ENCODE measurements at regions not wholly inside any gene's neighbourhood (a gene's known extent, or its start where the extent isn't known, plus 50 kb on each side); places are given as distances from the start of the nearest gene placed in this dataset.

DNA sequence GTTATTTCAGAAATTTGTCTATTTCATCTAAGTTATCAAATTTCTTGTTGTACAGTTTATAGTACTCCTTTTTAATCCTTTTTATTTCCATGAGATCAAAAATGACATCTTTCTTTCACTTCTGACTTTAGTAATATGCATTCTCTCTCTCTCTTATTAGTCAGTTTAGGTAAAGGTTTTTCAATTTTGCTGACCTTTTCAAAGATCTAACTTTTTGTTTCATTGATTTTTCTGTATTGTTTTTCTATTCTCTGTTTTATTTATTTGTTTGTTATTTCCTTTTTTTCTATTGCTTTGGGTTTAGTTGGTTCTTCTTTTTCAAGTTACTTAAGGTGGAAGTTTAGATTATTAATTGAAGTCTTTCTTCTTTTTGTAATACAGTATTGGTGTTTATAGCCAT, 294.2 kb downstream of the CCDC85A start:
- no peak for DNase-seq (ENCODE audit: low spot score in 2 of 2)
- Histone ChIP-seq H3K9me3 (no peaks in the 10 kb centered on the region), H3K27me3 (no peaks in the 10 kb centered on the region), H3K4me3 (no peak overlapping the region), H3K36me3 (no peaks in the 10 kb centered on the region), H3K4me1 (no peaks in the 10 kb centered on the region), H3K27ac (no peak overlapping the region)
- no peak for TF ChIP-seq EP300 (IDR thresholded peaks at IDR 0.05)
- no peak for TF ChIP-seq CTCF (IDR thresholded peaks at IDR 0.05)
- TF ChIP-seq POLR2A (IDR thresholded peaks at IDR 0.05) = no peak

GRCh38 chr2:56483081-56483480, 299.3 kb downstream of the CCDC85A start:
- Histone ChIP-seq H3K27me3 (no peaks in the 10 kb centered on the region), H3K4me1 (no peaks in the 10 kb centered on the region), H3K27ac (no peak overlapping the region), H3K9me3 (no peaks in the 10 kb centered on the region), H3K4me3 (no peak overlapping the region), H3K36me3 (no peaks in the 10 kb centered on the region)
- DNase-seq (ENCODE audit: low spot score in 2 of 2) = no peak
- 78 to 80% methylated on average over 2 of the region's 2 CpGs for WGBS, 2 donors
- no peak for TF ChIP-seq POLR2A (IDR thresholded peaks at IDR 0.05)

- Histone ChIP-seq H3K4me1 (no peaks in the 10 kb centered on the region), H3K4me3 (no peak overlapping the region), H3K9me3 (no peaks in the 10 kb centered on the region), H3K36me3 (no peaks in the 10 kb centered on the region), H3K27me3 (no peaks in the 10 kb centered on the region), H3K27ac (no peak overlapping the region)
- no peak for DNase-seq (ENCODE audit: low spot score in 2 of 2)
- TF ChIP-seq CTCF (IDR thresholded peaks at IDR 0.05) = no peak
- no peak for TF ChIP-seq EP300 (IDR thresholded peaks at IDR 0.05)
- no peak for TF ChIP-seq POLR2A (IDR thresholded peaks at IDR 0.05)
Observed at GRCh38 chr2:56484906-56485305, 301.1 kb downstream of the CCDC85A start.

GRCh38 chr2:56500317-56500716, 316.5 kb downstream of the CCDC85A start:
- no peaks in the 10 kb centered on the region for H3K4me1 ChIP-seq
- TF ChIP-seq CTCF (IDR thresholded peaks at IDR 0.05) = no peak
- no peak for TF ChIP-seq EP300 (IDR thresholded peaks at IDR 0.05)
- TF ChIP-seq POLR2A (IDR thresholded peaks at IDR 0.05) = no peak
- H3K36me3 ChIP-seq = no peaks in the 10 kb centered on the region
- no peak overlapping the region for H3K4me3 ChIP-seq
- H3K27ac ChIP-seq = no peak overlapping the region
- H3K27me3 ChIP-seq = no peaks in the 10 kb centered on the region
- 92 to 100% methylated on average over 1 of the region's 1 CpG for WGBS, 2 donors
- no peak for DNase-seq (ENCODE audit: low spot score in 2 of 2)
- no peaks in the 10 kb centered on the region for H3K9me3 ChIP-seq

DNA sequence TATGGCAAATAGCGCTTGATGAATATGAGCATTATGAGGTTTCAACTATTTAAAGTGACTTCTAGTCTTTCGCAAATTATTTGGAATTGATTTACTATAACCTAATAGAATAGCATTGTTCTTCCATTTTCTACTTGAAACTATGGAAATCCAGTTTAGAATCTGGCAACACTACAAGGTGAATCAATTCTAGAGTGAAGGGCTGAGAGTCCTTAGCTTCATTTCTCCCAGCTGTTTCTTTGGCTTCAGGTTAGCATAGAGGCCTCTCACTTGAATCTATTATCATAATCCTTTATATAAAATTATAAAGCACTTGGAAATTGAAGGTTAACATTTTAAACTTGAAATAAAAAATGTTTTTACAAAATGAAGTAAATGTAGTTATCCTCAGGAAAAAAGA, 318.8 kb downstream of the CCDC85A start:
- no peaks in the 10 kb centered on the region for H3K4me1 ChIP-seq
- DNase-seq (ENCODE audit: low spot score in 2 of 2) = no peak
- 87 to 89% methylated on average over 2 of the region's 2 CpGs for WGBS, 2 donors
- H3K4me3 ChIP-seq = no peak overlapping the region
- H3K27me3 ChIP-seq = no peaks in the 10 kb centered on the region
- H3K36me3 ChIP-seq = no peaks in the 10 kb centered on the region
- H3K9me3 ChIP-seq = no peaks in the 10 kb centered on the region
- TF ChIP-seq CTCF (IDR thresholded peaks at IDR 0.05) = no peak
- no peak overlapping the region for H3K27ac ChIP-seq

DNA sequence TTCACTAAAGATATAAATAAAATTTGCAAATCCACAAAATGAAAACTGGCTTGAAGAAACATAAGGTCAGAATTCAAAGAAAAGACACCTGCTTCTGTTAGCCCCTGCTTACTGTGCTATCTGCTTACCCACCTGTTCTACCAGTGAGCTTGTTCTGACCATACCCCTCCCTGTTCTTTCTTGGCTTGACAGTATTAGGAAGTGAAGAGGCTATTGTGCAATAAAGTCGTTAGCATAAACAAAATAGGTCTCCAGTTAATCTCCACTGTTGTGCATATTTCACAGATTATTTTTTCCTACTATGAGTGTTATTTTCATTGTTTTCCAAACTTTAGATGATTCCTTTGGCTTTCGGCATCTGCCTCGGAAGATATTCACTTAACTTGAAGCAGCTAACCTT, 322.1 kb downstream of the CCDC85A start:
- Histone ChIP-seq H3K4me1 (no peaks in the 10 kb centered on the region), H3K27me3 (no peaks in the 10 kb centered on the region), H3K4me3 (no peak overlapping the region), H3K9me3 (no peaks in the 10 kb centered on the region), H3K36me3 (no peaks in the 10 kb centered on the region), H3K27ac (no peak overlapping the region)
- DNase-seq (ENCODE audit: low spot score in 2 of 2) = no peak
- WGBS, 2 donors = 61 to 71% methylated on average over 3 of the region's 3 CpGs
- TF ChIP-seq EP300 (IDR thresholded peaks at IDR 0.05) = no peak
- no peak for TF ChIP-seq CTCF (IDR thresholded peaks at IDR 0.05)
- no peak for TF ChIP-seq POLR2A (IDR thresholded peaks at IDR 0.05)

Data from tibial nerve (tissue), 4 donors.